ENCODE measurements at regions not wholly inside any gene's neighbourhood (a gene's known extent, or its start where the extent isn't known, plus 50 kb on each side); places are given as distances from the start of the nearest gene placed in this dataset.
"Not testable (repeated sequence)": the region's sequence is repeated elsewhere in the genome, so short reads cannot be mapped to it uniquely, and the experiment has no call there.

GRCh38 chr5:38692346-38692745 is 135.9 kb upstream of the LIFR start:
- Histone ChIP-seq H3K4me3 (no peak overlapping the region), H3K27me3 (no peaks in the 10 kb centered on the region), H3K4me1 (peaks cover 0 to 27% (median 10%) of the 10 kb centered on the region in 4 donors), H3K9me3 (no peaks in the 10 kb centered on the region), H3K36me3 (no peaks in the 10 kb centered on the region), H3K27ac (replicated peaks in 1 of 4) (no peak overlapping the region)
- WGBS, result 91% methylated on average over 4 of the region's 4 CpGs
- DNase-seq (ENCODE audit: extremely low spot score), result no peak
- intact Hi-C loops (cut with DNase I), result no loop called here
- TF ChIP-seq POLR2AphosphoS5 (IDR thresholded peaks at IDR 0.05), result no peak
- TF ChIP-seq CTCF (IDR thresholded peaks at IDR 0.05), result no peak
- no peak for TF ChIP-seq EP300 (IDR thresholded peaks at IDR 0.05)
- TF ChIP-seq POLR2A (IDR thresholded peaks at IDR 0.05; ENCODE audit: low read depth), result no peak

GRCh38 chr5:38692781-38693527 is 136.5 kb upstream of the LIFR start:
- DNase-seq (ENCODE audit: extremely low spot score), result no peak
- intact Hi-C loops (cut with DNase I), result no loop called here
- no peaks in the 10 kb centered on the region for H3K36me3 ChIP-seq
- 89% methylated on average over 6 of the region's 6 CpGs for WGBS
- no peak overlapping the region for H3K4me3 ChIP-seq
- no peaks in the 10 kb centered on the region for H3K9me3 ChIP-seq
- peaks cover 0 to 33% (median 13%) of the 10 kb centered on the region in 4 donors for H3K4me1 ChIP-seq
- no peaks in the 10 kb centered on the region for H3K27me3 ChIP-seq
- H3K27ac ChIP-seq (replicated peaks in 1 of 4), result no peak overlapping the region
- no peak for TF ChIP-seq POLR2AphosphoS5 (IDR thresholded peaks at IDR 0.05)
- no peak for TF ChIP-seq EP300 (IDR thresholded peaks at IDR 0.05)
- TF ChIP-seq POLR2A (IDR thresholded peaks at IDR 0.05; ENCODE audit: low read depth), result no peak

GRCh38 chr5:38695021-38695958 is 138.8 kb upstream of the LIFR start:
- Histone ChIP-seq H3K4me1 (peaks cover 0 to 35% (median 13%) of the 10 kb centered on the region in 4 donors), H3K9me3 (no peaks in the 10 kb centered on the region), H3K4me3 (no peak overlapping the region), H3K27ac (replicated peaks in 1 of 4) (peak overlapping the region in 1 of 4 donors; percentile 9), H3K36me3 (no peaks in the 10 kb centered on the region), H3K27me3 (no peaks in the 10 kb centered on the region)
- no peak for DNase-seq (ENCODE audit: extremely low spot score)
- WGBS, result 57% methylated on average over 9 of the region's 9 CpGs
- intact Hi-C loops (cut with DNase I), result no loop called here
- TF ChIP-seq POLR2AphosphoS5 (IDR thresholded peaks at IDR 0.05), result no peak
- TF ChIP-seq POLR2A (IDR thresholded peaks at IDR 0.05; ENCODE audit: low read depth), result no peak

- Histone ChIP-seq H3K27ac (replicated peaks in 1 of 4) (peak overlapping the region in 1 of 4 donors; percentile 16), H3K27me3 (no peaks in the 10 kb centered on the region), H3K36me3 (no peaks in the 10 kb centered on the region), H3K4me3 (no peak overlapping the region), H3K9me3 (no peaks in the 10 kb centered on the region), H3K4me1 (peaks cover 0 to 35% (median 13%) of the 10 kb centered on the region in 4 donors)
- intact Hi-C loops (cut with DNase I), result no loop called here
- DNase-seq (ENCODE audit: extremely low spot score), result no peak
- TF ChIP-seq EP300 (IDR thresholded peaks at IDR 0.05), result no peak
- no peak for TF ChIP-seq POLR2AphosphoS5 (IDR thresholded peaks at IDR 0.05)
- TF ChIP-seq POLR2A (IDR thresholded peaks at IDR 0.05; ENCODE audit: low read depth), result no peak
- TF ChIP-seq CTCF (IDR thresholded peaks at IDR 0.05), result no peak
Observed at GRCh38 chr5:38697013-38697412, 140.6 kb upstream of the LIFR start.

GRCh38 chr5:38705529-38705928 is 140.3 kb upstream of the OSMR start:
- DNase-seq (ENCODE audit: extremely low spot score); H3K9me3 ChIP-seq; H3K36me3 ChIP-seq; H3K27ac ChIP-seq (replicated peaks in 1 of 4); H3K4me1 ChIP-seq; intact Hi-C loops (cut with DNase I); H3K27me3 ChIP-seq; H3K4me3 ChIP-seq: not testable (repeated sequence)
- 92% methylated on average over 4 of the region's 4 CpGs for WGBS

- Histone ChIP-seq H3K36me3 (no peaks in the 10 kb centered on the region), H3K27me3 (no peaks in the 10 kb centered on the region), H3K9me3 (no peaks in the 10 kb centered on the region), H3K4me1 (peaks cover 0 to 7% (median 0%) of the 10 kb centered on the region in 4 donors), H3K27ac (replicated peaks in 1 of 4) (no peak overlapping the region), H3K4me3 (no peak overlapping the region)
- DNase-seq (ENCODE audit: extremely low spot score), result no peak
- TF ChIP-seq EP300 (IDR thresholded peaks at IDR 0.05) (no peak), CTCF (IDR thresholded peaks at IDR 0.05) (no peak), POLR2A (IDR thresholded peaks at IDR 0.05; ENCODE audit: low read depth) (no peak), POLR2AphosphoS5 (IDR thresholded peaks at IDR 0.05) (no peak)
- intact Hi-C loops (cut with DNase I), result no loop called here
- WGBS, result 88% methylated on average over 3 of the region's 3 CpGs
Observed at GRCh38 chr5:38706376-38706775, 139.4 kb upstream of the OSMR start.

Data from esophagus muscularis mucosa (tissue), 4 donors.